GM12872 (cell line): ENCODE measurements at regions not wholly inside any gene's neighbourhood (a gene's known extent, or its start where the extent isn't known, plus 50 kb on each side); places are given as distances from the start of the nearest gene placed in this dataset.

ENCODE experiments used
- CTCF ChIP-seq: IDR thresholded peaks from 3 replicates; pipeline ENCODE4 v1.5.1; 2011; ENCODE audit warnings: low read depth, mild to moderate bottlenecking, low read length, moderate library complexity; ENCODE audit not compliant: insufficient read depth

- TF ChIP-seq CTCF = no peak
These were observed 129.1 kb upstream of the SNTG2 start for GRCh38 chr2:821546-821945.

- no peak for TF ChIP-seq CTCF
These were observed 131.0 kb upstream of the SNTG2 start for GRCh38 chr2:819601-820000.

- no peak for TF ChIP-seq CTCF
These were observed 131.5 kb upstream of the SNTG2 start for GRCh38 chr2:819121-819520.

- no peak for TF ChIP-seq CTCF
These were observed 133.2 kb upstream of the SNTG2 start for GRCh38 chr2:817336-818015.

- TF ChIP-seq CTCF = no peak
These were observed 134.4 kb upstream of the SNTG2 start for GRCh38 chr2:816278-816677.

GRCh38 chr2:810397-810796 lies 133.2 kb upstream of the TMEM18 start:
- no peak for TF ChIP-seq CTCF

- no peak for TF ChIP-seq CTCF
These were observed 130.1 kb upstream of the TMEM18 start for GRCh38 chr2:807300-807699.
